WTC11 (cell line): ENCODE measurements at regions not wholly inside any gene's neighbourhood (a gene's known extent, or its start where the extent isn't known, plus 50 kb on each side); places are given as distances from the start of the nearest gene placed in this dataset.

ENCODE experiments used
- ATF2 ChIP-seq: sonication (generic); formaldehyde crosslinking; IDR thresholded peaks from 2 replicates; pipeline ENCODE4 v1.8.1; 2022; ENCODE audit warnings: low read depth, missing genetic modification reagents, borderline replicate concordance
- CREB1 ChIP-seq: sonication (generic); formaldehyde crosslinking; IDR thresholded peaks from 2 replicates; pipeline ENCODE4 v1.8.0; 2023; ENCODE audit warnings: mild to moderate bottlenecking, missing genetic modification reagents
- ELF4 ChIP-seq: sonication (generic); formaldehyde crosslinking; IDR thresholded peaks from 2 replicates; pipeline ENCODE4 v1.8.1; 2022; ENCODE audit warnings: low read depth, mild to moderate bottlenecking, moderate library complexity, missing genetic modification reagents
- MAX ChIP-seq: sonication (generic); formaldehyde crosslinking; IDR thresholded peaks from 2 replicates; pipeline ENCODE4 v1.8.0; 2022; ENCODE audit warnings: mild to moderate bottlenecking, missing genetic modification reagents
- MXD4 ChIP-seq: fragments of 250-450 bp; sonication (Bioruptor Pico); IDR thresholded peaks from 2 replicates; pipeline ENCODE4 v1.8.0; 2021; ENCODE audit warnings: mild to moderate bottlenecking, moderate library complexity, borderline replicate concordance
- PRDM15 ChIP-seq: sonication (generic); formaldehyde crosslinking; IDR thresholded peaks from 2 replicates; pipeline ENCODE4 v1.8.0; 2022; ENCODE audit warnings: missing genetic modification reagents
- TEAD4 ChIP-seq: sonication (generic); formaldehyde crosslinking; IDR thresholded peaks from 2 replicates; pipeline ENCODE4 v1.8.0; 2022; ENCODE audit warnings: mild to moderate bottlenecking, missing genetic modification reagents
- ZNF219 ChIP-seq: sonication (generic); formaldehyde crosslinking; IDR thresholded peaks from 2 replicates; pipeline ENCODE4 v1.8.0; 2023; ENCODE audit warnings: missing genetic modification reagents, mild to moderate bottlenecking, borderline replicate concordance
- ZNF512 ChIP-seq: sonication (generic); formaldehyde crosslinking; IDR thresholded peaks from 2 replicates; pipeline ENCODE4 v1.8.1; 2022; ENCODE audit warnings: missing genetic modification reagents, borderline replicate concordance
- ZSCAN18 ChIP-seq: fragments of 250-450 bp; sonication (Bioruptor Pico); IDR thresholded peaks from 2 replicates; pipeline ENCODE4 v2.1.2; 2022; ENCODE audit warnings: mild to moderate bottlenecking, moderate library complexity
- TF ChIP-seq, protein P1 (sequence below): fragments of 200-600 bp; IDR thresholded peaks from 2 replicates; pipeline ENCODE4 v1.8.0; 2022; ENCODE audit warnings: antibody characterized with exemption
- TF ChIP-seq, protein P2 (sequence below): sonication (generic); formaldehyde crosslinking; conservative IDR thresholded peaks from 2 replicates; pipeline ENCODE4 v1.8.1; 2022; ENCODE audit warnings: mild to moderate bottlenecking, missing genetic modification reagents
- TF ChIP-seq, protein P3 (sequence below): sonication (generic); formaldehyde crosslinking; IDR thresholded peaks from 2 replicates; pipeline ENCODE4 v1.8.1; 2023; ENCODE audit warnings: mild to moderate bottlenecking, missing genetic modification reagents, borderline replicate concordance

DNA sequence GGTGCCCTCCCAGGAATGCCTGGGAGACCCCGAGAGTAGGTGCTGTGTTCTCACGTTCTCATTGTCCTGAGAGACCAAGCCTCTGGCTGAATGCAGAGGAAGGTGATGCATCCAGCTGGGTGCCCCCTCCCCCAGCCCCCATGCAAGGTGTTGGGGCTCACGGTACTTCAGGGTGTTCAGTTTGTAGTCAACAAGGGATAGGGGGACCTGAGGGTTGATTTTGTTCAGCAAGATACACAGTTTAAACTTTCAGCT, 60.4 kb upstream of the DUSP5 start:
- TF ChIP-seq, protein P1, sequence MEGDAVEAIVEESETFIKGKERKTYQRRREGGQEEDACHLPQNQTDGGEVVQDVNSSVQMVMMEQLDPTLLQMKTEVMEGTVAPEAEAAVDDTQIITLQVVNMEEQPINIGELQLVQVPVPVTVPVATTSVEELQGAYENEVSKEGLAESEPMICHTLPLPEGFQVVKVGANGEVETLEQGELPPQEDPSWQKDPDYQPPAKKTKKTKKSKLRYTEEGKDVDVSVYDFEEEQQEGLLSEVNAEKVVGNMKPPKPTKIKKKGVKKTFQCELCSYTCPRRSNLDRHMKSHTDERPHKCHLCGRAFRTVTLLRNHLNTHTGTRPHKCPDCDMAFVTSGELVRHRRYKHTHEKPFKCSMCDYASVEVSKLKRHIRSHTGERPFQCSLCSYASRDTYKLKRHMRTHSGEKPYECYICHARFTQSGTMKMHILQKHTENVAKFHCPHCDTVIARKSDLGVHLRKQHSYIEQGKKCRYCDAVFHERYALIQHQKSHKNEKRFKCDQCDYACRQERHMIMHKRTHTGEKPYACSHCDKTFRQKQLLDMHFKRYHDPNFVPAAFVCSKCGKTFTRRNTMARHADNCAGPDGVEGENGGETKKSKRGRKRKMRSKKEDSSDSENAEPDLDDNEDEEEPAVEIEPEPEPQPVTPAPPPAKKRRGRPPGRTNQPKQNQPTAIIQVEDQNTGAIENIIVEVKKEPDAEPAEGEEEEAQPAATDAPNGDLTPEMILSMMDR: no peak
- TF ChIP-seq ATF2 (CRISPR knock-in tag) (no peak), CREB1 (no peak), ZNF219 (no peak), ZNF512 (CRISPR knock-in tag) (no peak), TEAD4 (no peak), ZSCAN18 (CRISPR knock-in tag) (no peak), MXD4 (CRISPR knock-in tag) (no peak), MAX (CRISPR knock-in tag) (no peak), PRDM15 (no peak), ELF4 (CRISPR knock-in tag) (no peak)
- TF ChIP-seq, protein P2, sequence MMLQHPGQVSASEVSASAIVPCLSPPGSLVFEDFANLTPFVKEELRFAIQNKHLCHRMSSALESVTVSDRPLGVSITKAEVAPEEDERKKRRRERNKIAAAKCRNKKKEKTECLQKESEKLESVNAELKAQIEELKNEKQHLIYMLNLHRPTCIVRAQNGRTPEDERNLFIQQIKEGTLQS (CRISPR knock-in tag): no peak
- TF ChIP-seq, protein P3, sequence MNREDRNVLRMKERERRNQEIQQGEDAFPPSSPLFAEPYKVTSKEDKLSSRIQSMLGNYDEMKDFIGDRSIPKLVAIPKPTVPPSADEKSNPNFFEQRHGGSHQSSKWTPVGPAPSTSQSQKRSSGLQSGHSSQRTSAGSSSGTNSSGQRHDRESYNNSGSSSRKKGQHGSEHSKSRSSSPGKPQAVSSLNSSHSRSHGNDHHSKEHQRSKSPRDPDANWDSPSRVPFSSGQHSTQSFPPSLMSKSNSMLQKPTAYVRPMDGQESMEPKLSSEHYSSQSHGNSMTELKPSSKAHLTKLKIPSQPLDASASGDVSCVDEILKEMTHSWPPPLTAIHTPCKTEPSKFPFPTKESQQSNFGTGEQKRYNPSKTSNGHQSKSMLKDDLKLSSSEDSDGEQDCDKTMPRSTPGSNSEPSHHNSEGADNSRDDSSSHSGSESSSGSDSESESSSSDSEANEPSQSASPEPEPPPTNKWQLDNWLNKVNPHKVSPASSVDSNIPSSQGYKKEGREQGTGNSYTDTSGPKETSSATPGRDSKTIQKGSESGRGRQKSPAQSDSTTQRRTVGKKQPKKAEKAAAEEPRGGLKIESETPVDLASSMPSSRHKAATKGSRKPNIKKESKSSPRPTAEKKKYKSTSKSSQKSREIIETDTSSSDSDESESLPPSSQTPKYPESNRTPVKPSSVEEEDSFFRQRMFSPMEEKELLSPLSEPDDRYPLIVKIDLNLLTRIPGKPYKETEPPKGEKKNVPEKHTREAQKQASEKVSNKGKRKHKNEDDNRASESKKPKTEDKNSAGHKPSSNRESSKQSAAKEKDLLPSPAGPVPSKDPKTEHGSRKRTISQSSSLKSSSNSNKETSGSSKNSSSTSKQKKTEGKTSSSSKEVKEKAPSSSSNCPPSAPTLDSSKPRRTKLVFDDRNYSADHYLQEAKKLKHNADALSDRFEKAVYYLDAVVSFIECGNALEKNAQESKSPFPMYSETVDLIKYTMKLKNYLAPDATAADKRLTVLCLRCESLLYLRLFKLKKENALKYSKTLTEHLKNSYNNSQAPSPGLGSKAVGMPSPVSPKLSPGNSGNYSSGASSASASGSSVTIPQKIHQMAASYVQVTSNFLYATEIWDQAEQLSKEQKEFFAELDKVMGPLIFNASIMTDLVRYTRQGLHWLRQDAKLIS (CRISPR knock-in tag): no peak
